ENCODE measurements at regions not wholly inside any gene's neighbourhood (a gene's known extent, or its start where the extent isn't known, plus 50 kb on each side); places are given as distances from the start of the nearest gene placed in this dataset.

DNA sequence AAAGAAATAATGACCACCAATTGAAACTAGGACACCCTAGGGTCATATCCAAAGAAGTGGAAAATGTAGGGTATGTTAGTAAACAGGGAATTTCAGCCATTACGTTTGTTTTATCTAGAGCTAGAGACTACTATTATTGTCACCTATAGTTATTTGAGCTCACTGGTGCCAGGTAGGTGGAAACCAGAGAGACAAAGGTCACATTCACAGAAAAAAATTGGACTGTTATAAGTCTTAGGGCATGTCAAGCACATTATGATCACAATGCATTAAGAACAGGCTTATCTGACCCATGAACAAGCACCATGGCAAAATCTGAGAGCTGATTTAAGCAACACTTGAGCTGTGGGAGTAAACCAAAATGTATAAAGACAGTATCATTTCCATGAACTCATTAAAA, 530.1 kb upstream of the CITED2 start:
- TF ChIP-seq, protein P1, sequence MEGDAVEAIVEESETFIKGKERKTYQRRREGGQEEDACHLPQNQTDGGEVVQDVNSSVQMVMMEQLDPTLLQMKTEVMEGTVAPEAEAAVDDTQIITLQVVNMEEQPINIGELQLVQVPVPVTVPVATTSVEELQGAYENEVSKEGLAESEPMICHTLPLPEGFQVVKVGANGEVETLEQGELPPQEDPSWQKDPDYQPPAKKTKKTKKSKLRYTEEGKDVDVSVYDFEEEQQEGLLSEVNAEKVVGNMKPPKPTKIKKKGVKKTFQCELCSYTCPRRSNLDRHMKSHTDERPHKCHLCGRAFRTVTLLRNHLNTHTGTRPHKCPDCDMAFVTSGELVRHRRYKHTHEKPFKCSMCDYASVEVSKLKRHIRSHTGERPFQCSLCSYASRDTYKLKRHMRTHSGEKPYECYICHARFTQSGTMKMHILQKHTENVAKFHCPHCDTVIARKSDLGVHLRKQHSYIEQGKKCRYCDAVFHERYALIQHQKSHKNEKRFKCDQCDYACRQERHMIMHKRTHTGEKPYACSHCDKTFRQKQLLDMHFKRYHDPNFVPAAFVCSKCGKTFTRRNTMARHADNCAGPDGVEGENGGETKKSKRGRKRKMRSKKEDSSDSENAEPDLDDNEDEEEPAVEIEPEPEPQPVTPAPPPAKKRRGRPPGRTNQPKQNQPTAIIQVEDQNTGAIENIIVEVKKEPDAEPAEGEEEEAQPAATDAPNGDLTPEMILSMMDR (conservative IDR thresholded peaks at IDR 0.05): no peak
- H3K27me3 ChIP-seq (ENCODE audit: control insufficient read depth, insufficient read depth, low read length, poor library complexity, severe bottlenecking): no peaks in the 10 kb centered on the region
- no peak overlapping the region for H3K4me3 Mint-ChIP-seq
- no peaks in the 10 kb centered on the region for H3K9me3 ChIP-seq (ENCODE audit: control insufficient read depth, low read length)
- H3K27ac Mint-ChIP-seq: no peak overlapping the region
- no peak for DNase-seq
- 94 to 100% methylated on average over 1 of the region's 1 CpG for WGBS, 2 experiments (ENCODE audit: insufficient coverage in 1 of 2, insufficient read length in 1 of 2)
- H3K36me3 ChIP-seq (ENCODE audit: control insufficient read depth, insufficient read depth, low read length): no peaks in the 10 kb centered on the region
- H3K9me3 Mint-ChIP-seq: peaks cover 3% of the 10 kb centered on the region
- H3K36me3 Mint-ChIP-seq (ENCODE audit: low read depth): no peaks in the 10 kb centered on the region
- H3K27ac ChIP-seq (ENCODE audit: low read depth, low read length): no peak overlapping the region
- H3K27me3 Mint-ChIP-seq (ENCODE audit: insufficient read depth): no peaks in the 10 kb centered on the region
- no peak overlapping the region for H3K4me3 ChIP-seq (ENCODE audit: low read length)
- no peaks in the 10 kb centered on the region for H3K4me1 ChIP-seq (ENCODE audit: control insufficient read depth, insufficient read depth, low read length)
- H3K4me1 Mint-ChIP-seq: peaks cover 2% of the 10 kb centered on the region
- no peak overlapping the region for H3K9ac ChIP-seq (ENCODE audit: extremely low read depth, low read length, poor library complexity, severe bottlenecking)

DNA sequence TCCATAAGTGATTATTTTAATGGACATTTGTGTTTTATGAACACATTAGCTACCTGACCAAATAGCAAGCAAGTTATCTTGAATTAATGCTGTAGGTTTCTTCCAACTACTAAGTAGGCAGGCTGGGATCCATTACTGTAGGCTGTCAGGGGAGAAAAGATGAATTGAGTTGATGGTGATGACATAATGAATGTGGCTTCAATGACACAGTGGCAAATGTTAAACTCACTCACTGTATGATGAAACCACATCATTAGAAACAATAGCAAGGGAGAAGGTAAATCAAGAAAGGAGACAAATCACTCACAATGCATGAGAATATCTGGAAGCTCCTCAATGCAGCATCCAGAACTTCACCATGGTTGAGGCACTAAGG, 529.7 kb upstream of the CITED2 start:
- TF ChIP-seq, protein P1 (conservative IDR thresholded peaks at IDR 0.05): no peak
- Histone ChIP-seq H3K4me1 (ENCODE audit: control insufficient read depth, insufficient read depth, low read length) (no peaks in the 10 kb centered on the region), H3K9me3 (ENCODE audit: control insufficient read depth, low read length) (no peaks in the 10 kb centered on the region), H3K4me3 (ENCODE audit: low read length) (no peak overlapping the region), H3K27ac (ENCODE audit: low read depth, low read length) (no peak overlapping the region), H3K36me3 (ENCODE audit: control insufficient read depth, insufficient read depth, low read length) (no peaks in the 10 kb centered on the region), H3K9ac (ENCODE audit: extremely low read depth, low read length, poor library complexity, severe bottlenecking) (no peak overlapping the region), H3K27me3 (ENCODE audit: control insufficient read depth, insufficient read depth, low read length, poor library complexity, severe bottlenecking) (no peaks in the 10 kb centered on the region)
- H3K36me3 Mint-ChIP-seq (ENCODE audit: low read depth): no peaks in the 10 kb centered on the region
- no peak overlapping the region for H3K27ac Mint-ChIP-seq
- peaks cover 2% of the 10 kb centered on the region for H3K4me1 Mint-ChIP-seq
- no peak overlapping the region for H3K4me3 Mint-ChIP-seq
- no peaks in the 10 kb centered on the region for H3K27me3 Mint-ChIP-seq (ENCODE audit: insufficient read depth)
- peaks cover 3% of the 10 kb centered on the region for H3K9me3 Mint-ChIP-seq
- no peak for DNase-seq

DNA sequence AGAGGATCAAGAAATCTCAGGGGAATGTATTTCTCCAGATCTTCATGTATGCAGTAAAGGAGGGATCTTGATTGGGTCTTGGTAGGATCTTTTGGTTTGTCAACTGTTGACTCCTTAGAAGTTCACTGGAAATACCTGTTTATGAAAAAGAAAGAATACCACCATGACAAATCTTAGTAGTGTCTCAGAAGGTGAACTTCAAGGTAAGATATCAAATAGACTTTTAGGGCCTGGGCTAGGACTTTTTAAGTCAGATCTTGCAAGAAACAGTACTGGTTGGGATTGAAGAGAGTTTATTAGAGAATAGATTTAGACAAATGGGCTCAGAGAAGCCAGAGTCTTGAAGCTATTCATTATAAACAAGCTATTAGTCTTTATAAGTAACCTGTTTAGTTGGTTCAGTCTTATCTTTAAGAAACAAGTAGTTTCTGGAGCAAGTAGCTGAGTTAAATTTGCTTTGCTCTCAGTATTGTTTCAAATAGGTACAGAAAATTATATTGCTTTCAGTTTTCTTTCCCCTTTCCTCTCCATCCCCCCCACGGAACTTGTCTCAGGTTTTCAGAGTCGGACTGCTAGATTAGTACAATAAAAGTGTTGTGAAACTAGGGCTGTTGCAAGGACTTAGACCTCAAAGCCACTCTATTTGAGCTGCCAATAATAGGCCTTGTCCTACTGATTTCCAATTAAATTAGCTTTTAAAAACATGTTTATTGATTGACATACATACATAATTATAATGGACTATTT, 529.1 kb upstream of the CITED2 start:
- WGBS, 2 experiments (ENCODE audit: insufficient coverage in 1 of 2, insufficient read length in 1 of 2): 94% methylated on average over 2 of the region's 2 CpGs; no CpG with 5 or more reads in 1 of the 2 experiments
- H3K4me3 ChIP-seq (ENCODE audit: low read length): no peak overlapping the region
- H3K9me3 Mint-ChIP-seq: peaks cover 4% of the 10 kb centered on the region
- no peaks in the 10 kb centered on the region for H3K27me3 ChIP-seq (ENCODE audit: control insufficient read depth, insufficient read depth, low read length, poor library complexity, severe bottlenecking)
- H3K9me3 ChIP-seq (ENCODE audit: control insufficient read depth, low read length): no peaks in the 10 kb centered on the region
- DNase-seq: no peak
- no peaks in the 10 kb centered on the region for H3K4me1 ChIP-seq (ENCODE audit: control insufficient read depth, insufficient read depth, low read length)
- no peak overlapping the region for H3K27ac ChIP-seq (ENCODE audit: low read depth, low read length)
- no peaks in the 10 kb centered on the region for H3K27me3 Mint-ChIP-seq (ENCODE audit: insufficient read depth)
- no peaks in the 10 kb centered on the region for H3K36me3 ChIP-seq (ENCODE audit: control insufficient read depth, insufficient read depth, low read length)
- no peak overlapping the region for H3K9ac ChIP-seq (ENCODE audit: extremely low read depth, low read length, poor library complexity, severe bottlenecking)
- H3K4me3 Mint-ChIP-seq: no peak overlapping the region
- no peaks in the 10 kb centered on the region for H3K36me3 Mint-ChIP-seq (ENCODE audit: low read depth)
- H3K4me1 Mint-ChIP-seq: peaks cover 2% of the 10 kb centered on the region
- no peak overlapping the region for H3K27ac Mint-ChIP-seq
- TF ChIP-seq, protein P1 (conservative IDR thresholded peaks at IDR 0.05): no peak

Measured in endodermal cell (in vitro differentiated cells).